Neural progenitor cell (in vitro differentiated cells): ENCODE measurements at regions not wholly inside any gene's neighbourhood (a gene's known extent, or its start where the extent isn't known, plus 50 kb on each side); places are given as distances from the start of the nearest gene placed in this dataset.

Experiments used
- EZH2 ChIP-seq: fragments of 200-600 bp; sonication (generic); IDR thresholded peaks from 2 replicates; pipeline ENCODE4 v1.6.1; 2017; ENCODE audit warnings: antibody characterized with exemption, mild to moderate bottlenecking, moderate library complexity
- TF ChIP-seq, protein P1 (sequence below): fragments of 200-600 bp; sonication (generic); IDR thresholded peaks from 2 replicates; pipeline ENCODE4 v1.5.1; 2017; ENCODE audit warnings: antibody characterized with exemption, mild to moderate bottlenecking

DNA sequence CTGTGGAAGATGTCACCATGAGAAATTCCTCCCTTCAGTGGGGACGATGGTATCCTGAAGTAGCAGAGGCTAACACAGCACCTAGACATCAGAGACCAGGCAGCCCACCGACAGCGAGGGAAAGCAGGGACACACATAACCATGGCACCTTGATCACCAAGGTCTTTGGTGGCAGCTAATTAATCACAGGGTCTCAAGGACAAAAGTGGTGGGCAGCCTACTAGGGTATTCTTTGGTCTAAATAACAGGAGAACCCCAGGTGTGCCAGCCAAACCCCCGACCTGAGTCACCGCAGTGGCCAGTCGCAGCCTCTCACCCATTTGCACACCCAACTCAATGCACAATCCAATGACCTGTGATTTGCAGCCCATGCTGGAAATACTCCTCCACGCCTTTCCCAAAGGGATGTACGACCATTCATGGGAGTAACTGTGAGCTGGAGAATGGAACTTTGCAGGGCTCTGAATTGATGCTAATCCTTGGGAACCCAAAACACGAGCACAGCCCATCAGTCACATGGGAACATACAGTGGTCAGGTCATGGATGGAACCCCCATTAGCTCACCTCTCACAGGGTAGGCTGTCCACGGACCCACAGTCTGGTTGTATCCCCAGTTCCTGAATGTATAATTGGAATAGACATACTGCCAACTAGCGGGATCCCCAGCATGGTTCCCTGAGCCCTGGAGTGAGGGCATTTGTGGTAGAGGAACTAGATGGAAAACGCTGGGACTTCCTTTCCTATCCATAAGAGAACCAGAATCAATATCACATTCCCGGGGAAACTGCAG is 58.7 kb upstream of the C14orf180 start:
- TF ChIP-seq, protein P1, sequence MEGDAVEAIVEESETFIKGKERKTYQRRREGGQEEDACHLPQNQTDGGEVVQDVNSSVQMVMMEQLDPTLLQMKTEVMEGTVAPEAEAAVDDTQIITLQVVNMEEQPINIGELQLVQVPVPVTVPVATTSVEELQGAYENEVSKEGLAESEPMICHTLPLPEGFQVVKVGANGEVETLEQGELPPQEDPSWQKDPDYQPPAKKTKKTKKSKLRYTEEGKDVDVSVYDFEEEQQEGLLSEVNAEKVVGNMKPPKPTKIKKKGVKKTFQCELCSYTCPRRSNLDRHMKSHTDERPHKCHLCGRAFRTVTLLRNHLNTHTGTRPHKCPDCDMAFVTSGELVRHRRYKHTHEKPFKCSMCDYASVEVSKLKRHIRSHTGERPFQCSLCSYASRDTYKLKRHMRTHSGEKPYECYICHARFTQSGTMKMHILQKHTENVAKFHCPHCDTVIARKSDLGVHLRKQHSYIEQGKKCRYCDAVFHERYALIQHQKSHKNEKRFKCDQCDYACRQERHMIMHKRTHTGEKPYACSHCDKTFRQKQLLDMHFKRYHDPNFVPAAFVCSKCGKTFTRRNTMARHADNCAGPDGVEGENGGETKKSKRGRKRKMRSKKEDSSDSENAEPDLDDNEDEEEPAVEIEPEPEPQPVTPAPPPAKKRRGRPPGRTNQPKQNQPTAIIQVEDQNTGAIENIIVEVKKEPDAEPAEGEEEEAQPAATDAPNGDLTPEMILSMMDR, result no peak
- TF ChIP-seq EZH2, result no peak
